NB4 (cell line): ENCODE measurements at regions not wholly inside any gene's neighbourhood (a gene's known extent, or its start where the extent isn't known, plus 50 kb on each side); places are given as distances from the start of the nearest gene placed in this dataset.

Source experiments
- CTCF ChIP-seq: IDR thresholded peaks from one replicate; pipeline ENCODE4 v1.5.1; 2012; ENCODE audit warnings: low read depth, low read length
- MYC ChIP-seq: IDR thresholded peaks from 2 replicates; pipeline ENCODE4 v1.6.1; 2011; ENCODE audit warnings: low read depth, low read length
- POLR2A ChIP-seq: IDR thresholded peaks from 2 replicates; pipeline ENCODE4 v1.6.1; 2011; ENCODE audit warnings: mild to moderate bottlenecking; ENCODE audit not compliant: insufficient read length; ENCODE audit errors: extremely low read depth
- TF ChIP-seq, protein P1 (sequence below): IDR thresholded peaks from 2 replicates; pipeline ENCODE4 v1.6.1; 2011; ENCODE audit warnings: low read depth, low read length

DNA sequence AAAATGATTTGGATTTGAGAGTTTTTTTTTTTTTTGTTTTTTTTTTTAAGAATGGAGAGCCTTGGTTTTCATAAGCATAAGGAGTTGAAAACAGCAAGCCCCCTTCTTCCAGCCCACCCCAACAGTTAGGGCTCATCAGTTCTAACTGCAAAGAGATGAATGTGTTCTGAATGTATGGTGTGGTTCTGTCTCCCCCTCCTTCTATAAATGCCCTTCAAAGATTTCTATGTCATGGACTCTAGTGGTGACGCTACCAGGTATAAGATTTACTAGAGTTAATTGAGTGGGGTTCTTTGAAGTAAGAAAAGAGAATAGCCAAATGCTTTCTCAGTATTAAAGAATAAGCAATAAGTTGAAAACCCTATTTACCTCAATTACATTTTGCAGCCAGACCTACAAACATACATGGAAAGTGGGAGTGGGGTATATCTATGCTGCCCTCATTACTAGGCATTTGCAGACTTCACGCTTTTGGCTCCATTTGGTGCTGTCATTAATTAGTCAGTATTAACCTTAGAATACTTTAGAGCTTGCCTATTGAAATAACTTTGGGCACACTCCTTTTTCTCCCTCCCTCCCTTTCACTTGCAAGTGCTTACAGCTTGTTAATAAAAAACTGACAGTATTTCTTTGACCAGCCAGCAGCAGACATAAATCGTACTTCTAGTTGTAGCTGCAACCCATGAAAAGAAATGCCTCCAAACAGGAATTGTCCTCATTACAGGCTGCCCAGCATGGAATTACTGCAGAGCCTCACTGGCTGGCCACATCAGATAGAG lies 667.2 kb upstream of the ZNF608 start:
- TF ChIP-seq CTCF = no peak
- TF ChIP-seq POLR2A = no peak
- no peak for TF ChIP-seq MYC
- TF ChIP-seq, protein P1, sequence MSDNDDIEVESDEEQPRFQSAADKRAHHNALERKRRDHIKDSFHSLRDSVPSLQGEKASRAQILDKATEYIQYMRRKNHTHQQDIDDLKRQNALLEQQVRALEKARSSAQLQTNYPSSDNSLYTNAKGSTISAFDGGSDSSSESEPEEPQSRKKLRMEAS = no peak
